ACHN (cell line): ENCODE measurements at regions not wholly inside any gene's neighbourhood (a gene's known extent, or its start where the extent isn't known, plus 50 kb on each side); places are given as distances from the start of the nearest gene placed in this dataset.
"Not testable (repeated sequence)": the region's sequence is repeated elsewhere in the genome, so short reads cannot be mapped to it uniquely, and the experiment has no call there.

Experiments
- DNase-seq: peaks from one replicate; pipeline ENCODE4 v3.0.0-alpha.2; 2015
- in situ Hi-C: cut with HindIII; loops from 2 replicates; pipeline ENCODE4 v1.10.0; 2017; ENCODE audit warnings: low sequenced_read_pairs, low pct_ligation_motif_present, low pct_unique_long_range_greater_than_20kb

DNA sequence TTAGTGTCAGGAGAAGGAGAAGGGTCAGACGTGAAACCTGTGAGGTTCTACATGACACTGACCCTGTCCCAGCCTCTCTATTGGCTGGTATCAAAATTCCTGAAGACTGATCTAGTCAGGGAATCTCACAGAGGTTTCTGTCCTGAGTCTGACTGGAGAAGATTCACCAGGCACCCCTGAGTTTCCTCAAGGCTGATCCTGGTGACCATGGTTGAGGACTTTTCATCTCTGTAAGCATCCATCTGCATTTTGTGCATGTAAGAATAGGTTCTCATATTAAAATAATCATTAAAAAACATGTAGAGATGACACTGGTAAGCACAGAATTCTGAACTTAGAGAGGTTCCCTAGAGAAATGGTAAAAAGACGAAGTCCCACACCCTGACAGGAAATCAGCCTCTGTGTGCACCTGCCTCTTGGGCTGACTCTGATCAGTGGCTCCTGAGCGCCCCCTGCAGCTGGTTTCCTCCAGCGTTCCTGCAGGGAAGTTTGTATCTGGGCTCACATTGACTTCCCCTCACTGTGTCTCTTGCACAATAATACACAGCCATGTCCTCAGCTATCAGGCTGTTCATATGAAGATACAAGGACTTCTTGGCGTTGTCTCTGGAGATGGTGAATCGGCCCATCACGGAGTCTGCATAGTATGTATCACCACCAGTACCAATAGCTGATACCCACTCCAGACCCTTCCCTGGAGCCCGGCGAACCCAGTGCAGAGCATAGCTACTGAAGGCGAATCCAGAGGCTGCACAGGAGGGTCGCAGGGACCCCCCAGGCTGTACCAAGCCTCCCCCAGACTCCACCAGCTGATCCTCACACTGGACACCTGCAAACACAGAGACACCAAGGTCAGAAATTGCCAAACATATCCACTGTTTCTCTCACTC, 991.9 kb downstream of the TMEM121 start:
- DNase-seq = no peak
- in situ Hi-C loops = no loop called here

DNA sequence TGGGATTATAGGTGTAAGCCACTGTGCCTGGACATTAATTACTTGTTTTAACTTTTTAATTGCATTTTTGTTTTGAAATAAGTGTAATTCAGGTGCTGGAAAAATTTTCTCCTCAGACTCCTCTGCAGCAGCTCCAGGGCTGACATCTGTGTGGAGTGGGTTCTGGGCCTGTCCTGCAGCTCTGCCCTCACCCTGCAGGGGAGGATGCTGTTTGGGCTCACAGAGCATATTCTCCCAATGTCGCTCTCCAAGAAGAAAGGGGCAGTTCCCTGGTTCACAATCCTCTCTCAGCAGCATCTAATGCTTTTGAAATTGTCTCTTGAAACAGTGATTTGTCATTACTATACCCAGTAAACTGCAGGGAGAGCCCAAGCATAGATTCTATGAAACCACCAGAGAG, 995.7 kb downstream of the TMEM121 start:
- in situ Hi-C loops, DNase-seq: not testable (repeated sequence)

GRCh38 chr14:106522990-106523389, 996.6 kb downstream of the TMEM121 start:
- DNase-seq = no peak
- in situ Hi-C loops = no loop called here

GRCh38 chr14:106528717-106529116, 1002.3 kb downstream of the TMEM121 start:
- in situ Hi-C loops = no loop called here
- DNase-seq = no peak

DNA sequence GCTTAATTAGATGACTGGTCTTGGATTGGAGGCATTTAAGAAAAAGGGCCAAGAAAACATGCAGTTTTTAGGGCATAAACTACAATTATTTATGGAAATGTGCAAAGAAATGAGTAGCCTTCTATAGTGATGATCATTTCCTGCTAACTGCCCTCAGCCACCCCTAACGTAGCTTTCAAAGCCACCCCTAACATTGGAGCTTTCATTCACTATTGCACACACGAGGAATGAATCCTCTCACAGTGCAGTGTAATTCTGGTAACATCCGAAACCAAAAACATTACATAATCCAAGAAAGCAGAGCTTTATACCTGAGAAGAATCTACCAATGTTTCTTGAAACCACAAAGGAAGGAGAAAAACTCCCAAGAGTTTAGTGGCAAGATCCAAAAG, 1003.6 kb downstream of the TMEM121 start:
- DNase-seq = no peak
- in situ Hi-C loops = no loop called here

DNA sequence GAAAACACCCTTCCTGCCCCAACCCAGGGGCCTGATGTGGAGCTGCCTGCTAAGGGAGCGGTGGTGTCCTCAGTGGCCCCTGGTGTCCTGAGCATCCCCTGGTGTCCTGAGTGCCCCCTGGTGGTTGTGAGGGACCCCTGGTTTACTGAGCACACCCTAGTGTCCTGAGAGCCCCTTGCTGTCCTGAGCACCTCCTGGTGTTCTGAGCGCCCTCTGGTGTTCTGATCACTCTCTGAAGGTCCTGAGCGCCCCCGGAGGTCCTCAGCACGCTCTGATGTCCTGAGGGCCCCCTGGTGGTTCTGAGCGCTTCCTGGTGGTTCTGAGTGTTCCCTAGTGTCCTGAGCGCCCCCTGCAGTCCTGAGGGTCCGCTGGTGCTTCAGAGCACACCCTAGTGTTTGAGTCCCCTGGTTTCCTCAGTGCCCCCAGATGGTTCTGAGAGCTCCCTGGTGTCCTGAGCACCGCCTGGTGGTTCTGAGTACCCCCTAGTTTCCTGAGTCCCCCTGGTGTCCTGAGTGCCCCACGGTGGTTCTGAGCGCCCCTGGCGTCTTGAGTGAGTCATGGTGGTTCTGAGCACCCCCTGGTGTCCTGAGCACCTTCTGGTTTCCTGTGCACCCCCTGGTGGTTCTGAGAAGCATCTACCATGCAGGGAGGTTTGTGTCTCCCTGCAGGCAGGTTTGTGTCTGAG, 1004.2 kb downstream of the TMEM121 start:
- DNase-seq = no peak

GRCh38 chr14:106537597-106537996, 1011.2 kb downstream of the TMEM121 start:
- in situ Hi-C loops, DNase-seq: not testable (repeated sequence)

More for the DNA sequence above, 1004.2 kb downstream of the TMEM121 start:
- in situ Hi-C loops = no loop called here

GRCh38 chr14:106538201-106538600, 1011.8 kb downstream of the TMEM121 start:
- in situ Hi-C loops = no loop called here
- DNase-seq = no peak

DNA sequence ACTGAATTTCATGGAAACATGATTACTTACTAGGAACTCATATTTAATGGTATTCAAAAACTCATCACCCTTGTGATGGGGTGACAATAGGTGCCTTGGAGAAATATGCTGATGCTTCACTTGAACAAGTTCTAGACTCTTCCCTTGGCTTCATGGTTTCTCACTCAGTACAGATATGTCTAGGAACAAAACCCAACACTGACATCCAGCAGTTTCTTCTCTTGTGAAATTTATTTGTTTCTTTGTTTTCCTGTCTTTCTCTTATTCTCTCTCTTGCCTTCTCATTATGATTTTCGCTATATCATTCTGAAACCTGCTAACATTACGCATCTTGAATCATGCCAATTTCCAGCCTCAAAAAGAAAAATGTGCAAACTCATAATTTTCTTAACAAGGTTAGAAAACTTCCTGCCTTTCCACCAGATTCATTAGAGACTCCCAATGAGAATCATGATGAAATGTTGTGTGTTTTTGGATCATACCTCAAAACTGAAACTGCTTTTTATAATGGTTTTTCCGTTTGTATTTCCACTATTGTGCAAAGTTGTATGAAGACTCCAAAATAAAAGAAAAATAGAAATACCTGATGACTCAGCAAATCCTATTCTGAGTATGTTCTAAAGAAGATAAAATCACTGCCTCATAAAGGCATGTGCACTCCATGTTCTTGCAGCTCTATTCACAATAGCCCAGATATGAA, 1021.5 kb downstream of the TMEM121 start:
- DNase-seq = no peak
- in situ Hi-C loops = no loop called here

- DNase-seq = no peak
- in situ Hi-C loops = no loop called here
Observed at GRCh38 chr14:106549064-106549463, 1022.7 kb downstream of the TMEM121 start.

DNA sequence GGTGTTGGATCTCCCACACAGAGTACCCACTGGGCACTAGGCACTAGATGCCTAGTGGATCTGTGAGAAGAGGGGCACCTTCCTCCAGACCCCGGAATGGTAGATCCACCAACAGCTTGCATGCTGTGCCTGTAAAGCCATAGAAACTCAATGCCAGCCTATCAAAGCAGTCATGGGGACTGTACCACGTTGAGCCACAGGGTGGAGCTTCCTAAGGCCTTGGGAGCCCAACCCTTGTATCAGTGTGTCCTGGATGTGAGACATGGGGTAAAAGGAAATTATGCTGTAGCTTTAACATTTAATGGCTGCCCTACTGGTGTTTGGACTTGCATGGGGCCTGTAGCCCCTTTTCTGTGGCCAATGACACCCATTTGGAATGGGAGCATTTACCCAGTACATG, 1024.9 kb downstream of the TMEM121 start:
- in situ Hi-C loops = no loop called here

DNA sequence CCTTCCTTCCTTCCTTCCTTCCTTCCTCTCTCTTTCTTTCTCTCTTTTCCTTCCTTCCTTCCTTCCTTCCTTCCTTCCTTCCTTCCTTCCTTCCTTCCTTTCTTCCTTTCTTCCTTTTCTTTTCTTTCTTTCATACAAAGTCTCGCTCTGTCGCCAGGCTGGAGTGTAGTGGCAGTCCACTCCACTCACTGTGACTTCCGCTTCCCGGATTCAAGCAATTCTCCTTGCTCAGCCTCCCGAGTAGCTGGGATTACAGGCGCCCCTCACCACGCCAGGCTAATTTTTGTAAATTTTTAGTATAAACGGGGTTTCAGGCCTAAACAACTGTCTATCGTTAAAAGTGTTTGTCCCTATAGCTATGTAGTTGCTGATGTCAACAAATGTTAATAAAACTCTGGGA, 1029.8 kb downstream of the TMEM121 start:
- in situ Hi-C loops, DNase-seq: not testable (repeated sequence)

More for the DNA sequence above, 1024.9 kb downstream of the TMEM121 start:
- DNase-seq = no peak

- peak; percentile 28 for DNase-seq
- in situ Hi-C loops = no loop called here
Observed at GRCh38 chr14:106556665-106557289, 1030.4 kb downstream of the TMEM121 start.

GRCh38 chr14:106562451-106562850, 1036.1 kb downstream of the TMEM121 start:
- DNase-seq = no peak
- in situ Hi-C loops = no loop called here

DNA sequence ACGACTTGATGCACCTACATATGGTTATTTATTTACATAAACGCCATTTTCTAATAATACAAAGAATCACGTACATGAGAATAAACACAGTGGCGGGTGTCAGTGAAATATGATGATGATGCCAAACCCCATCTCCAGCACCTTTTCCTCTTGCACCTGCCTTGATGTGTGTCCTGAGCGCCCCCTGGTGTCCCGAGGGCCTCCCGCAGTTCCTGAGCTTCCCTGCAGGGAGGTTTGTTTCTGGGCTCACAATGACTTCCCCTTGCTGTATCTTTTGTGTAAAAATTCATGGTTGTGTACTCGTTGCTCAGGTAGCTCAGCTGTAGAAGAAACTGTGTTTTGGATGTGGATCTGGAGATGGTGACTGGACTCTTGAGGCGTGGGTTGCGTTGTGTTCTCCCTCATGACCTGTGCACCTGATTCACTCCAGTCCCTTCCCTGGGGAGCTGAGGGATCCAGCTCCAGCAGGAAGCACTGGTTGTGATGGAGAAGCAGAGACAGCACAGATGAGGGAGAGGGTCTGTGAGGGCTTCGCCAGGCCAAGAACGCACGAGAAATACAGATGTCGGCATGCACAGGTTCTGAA, 1037.8 kb downstream of the TMEM121 start:
- in situ Hi-C loops = no loop called here
- DNase-seq = peak; percentile 36

GRCh38 chr14:106578481-106578880, 1052.1 kb downstream of the TMEM121 start:
- no peak for DNase-seq
- in situ Hi-C loops = no loop called here

DNA sequence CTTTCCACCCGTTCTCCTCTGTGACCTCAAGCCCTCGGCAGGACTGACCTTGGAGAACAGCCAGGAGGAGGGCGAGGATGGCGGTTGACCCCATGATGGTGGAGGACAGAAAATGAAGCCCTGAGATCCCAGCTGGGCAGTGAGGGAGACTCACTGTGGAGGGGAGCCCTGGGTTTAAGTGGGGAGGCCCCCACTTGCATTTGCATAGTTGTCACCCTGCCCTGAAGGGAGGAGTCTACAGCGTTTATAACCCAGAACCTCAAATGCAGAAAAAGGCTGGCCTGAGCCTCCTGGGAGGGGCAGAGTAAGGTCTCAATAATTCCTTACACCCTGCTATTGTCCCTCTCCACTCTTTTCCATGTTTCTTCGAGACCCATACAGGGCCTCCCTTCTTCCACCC, 1052.7 kb downstream of the TMEM121 start:
- in situ Hi-C loops = no loop called here
- no peak for DNase-seq

GRCh38 chr14:106585692-106586091, 1059.3 kb downstream of the TMEM121 start:
- no peak for DNase-seq
- in situ Hi-C loops = no loop called here
